Fibroblast of villous mesenchyme (primary cell): ENCODE measurements at regions not wholly inside any gene's neighbourhood (a gene's known extent, or its start where the extent isn't known, plus 50 kb on each side); places are given as distances from the start of the nearest gene placed in this dataset.
"Not testable (repeated sequence)": the region's sequence is repeated elsewhere in the genome, so short reads cannot be mapped to it uniquely, and the experiment has no call there.

Experiments
- DNase-seq: peaks from one replicate; pipeline ENCODE4 v3.0.0-alpha.2; 2010; ENCODE audit warnings: low read depth
- H3K4me3 ChIP-seq: 2 replicates; pipeline ENCODE4 v1.5.1; 2011; ENCODE audit warnings: low read depth, mild to moderate bottlenecking, low read length
- TF ChIP-seq, protein P1 (sequence below): IDR thresholded peaks from 2 replicates; pipeline ENCODE4 v1.5.1; 2012; ENCODE audit warnings: low read depth, mild to moderate bottlenecking, low read length; ENCODE audit not compliant: insufficient read depth

DNA sequence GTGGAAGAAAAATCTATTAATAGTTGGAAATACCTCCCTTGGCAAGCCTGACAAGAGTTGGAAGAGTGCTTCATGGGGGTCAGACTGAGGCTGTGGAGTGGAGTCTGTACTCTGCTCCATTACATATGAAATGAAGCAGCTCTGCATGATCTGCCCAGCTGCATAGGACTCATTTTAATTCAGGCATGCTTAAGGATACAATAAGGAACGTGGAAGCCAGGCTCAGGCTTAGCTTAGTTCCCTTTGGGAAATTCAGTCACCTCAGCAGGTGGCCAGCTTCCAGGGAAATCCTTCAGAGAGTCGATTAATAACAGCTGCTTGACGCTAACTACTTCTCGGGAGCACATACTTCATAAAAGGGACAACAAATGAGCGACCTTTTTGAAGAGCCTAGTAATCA lies 1672.9 kb upstream of the WWC1 start:
- no peak for DNase-seq
- H3K4me3 ChIP-seq = no peak overlapping the region
- TF ChIP-seq, protein P1, sequence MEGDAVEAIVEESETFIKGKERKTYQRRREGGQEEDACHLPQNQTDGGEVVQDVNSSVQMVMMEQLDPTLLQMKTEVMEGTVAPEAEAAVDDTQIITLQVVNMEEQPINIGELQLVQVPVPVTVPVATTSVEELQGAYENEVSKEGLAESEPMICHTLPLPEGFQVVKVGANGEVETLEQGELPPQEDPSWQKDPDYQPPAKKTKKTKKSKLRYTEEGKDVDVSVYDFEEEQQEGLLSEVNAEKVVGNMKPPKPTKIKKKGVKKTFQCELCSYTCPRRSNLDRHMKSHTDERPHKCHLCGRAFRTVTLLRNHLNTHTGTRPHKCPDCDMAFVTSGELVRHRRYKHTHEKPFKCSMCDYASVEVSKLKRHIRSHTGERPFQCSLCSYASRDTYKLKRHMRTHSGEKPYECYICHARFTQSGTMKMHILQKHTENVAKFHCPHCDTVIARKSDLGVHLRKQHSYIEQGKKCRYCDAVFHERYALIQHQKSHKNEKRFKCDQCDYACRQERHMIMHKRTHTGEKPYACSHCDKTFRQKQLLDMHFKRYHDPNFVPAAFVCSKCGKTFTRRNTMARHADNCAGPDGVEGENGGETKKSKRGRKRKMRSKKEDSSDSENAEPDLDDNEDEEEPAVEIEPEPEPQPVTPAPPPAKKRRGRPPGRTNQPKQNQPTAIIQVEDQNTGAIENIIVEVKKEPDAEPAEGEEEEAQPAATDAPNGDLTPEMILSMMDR = no peak

DNA sequence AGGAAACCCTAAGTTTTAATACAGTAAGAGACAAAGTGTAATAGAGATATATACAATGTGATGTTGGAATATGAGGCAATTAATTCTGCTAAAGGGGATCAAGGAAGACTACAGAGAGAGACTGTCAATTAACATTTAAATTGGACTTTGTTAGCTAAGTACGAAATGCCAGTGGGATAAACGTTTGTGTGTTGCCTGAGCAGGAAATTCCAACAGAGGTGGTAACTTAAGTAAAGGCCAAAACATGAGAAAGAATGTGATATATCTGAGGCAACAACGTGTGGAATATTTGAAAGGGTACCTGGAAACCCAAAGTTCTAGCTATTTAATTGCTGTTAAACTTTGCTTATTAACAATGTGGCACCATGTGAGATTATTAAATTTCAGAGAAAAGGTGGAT lies 1666.9 kb upstream of the WWC1 start:
- TF ChIP-seq, protein P1 = no peak
- no peak for DNase-seq
- H3K4me3 ChIP-seq = no peak overlapping the region

DNA sequence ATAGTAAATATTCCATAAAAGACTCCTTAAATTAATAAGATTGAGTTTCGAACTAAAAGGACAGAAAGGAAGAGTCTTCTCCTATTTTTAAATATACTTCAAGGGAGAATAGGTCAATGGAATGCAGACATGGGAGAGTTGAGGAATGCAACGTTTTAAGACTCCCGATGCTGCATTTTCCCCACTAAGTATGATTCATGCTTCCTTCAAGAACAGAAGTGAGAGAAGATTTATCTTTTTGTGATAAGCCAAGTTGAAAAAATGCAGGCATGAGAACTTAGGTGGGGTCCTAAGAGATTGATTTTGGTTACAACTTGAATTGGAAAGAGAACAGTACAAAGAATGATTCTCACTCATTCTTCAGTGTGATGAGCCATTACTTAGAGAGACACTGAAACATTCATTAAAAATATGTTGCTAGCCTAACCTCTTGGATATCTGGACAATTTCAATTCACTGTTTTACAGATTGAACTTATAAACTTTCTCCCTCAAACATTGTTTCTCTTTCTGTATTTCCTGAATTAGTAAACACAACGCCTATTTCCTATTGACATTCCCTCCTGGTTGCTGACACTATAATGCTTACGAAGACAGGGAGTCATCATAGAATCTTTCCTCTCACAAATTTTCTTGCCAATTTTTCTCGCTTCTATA lies 1666.1 kb upstream of the WWC1 start:
- no peak overlapping the region for H3K4me3 ChIP-seq
- TF ChIP-seq, protein P1 = no peak
- DNase-seq = peak; percentile 69

DNA sequence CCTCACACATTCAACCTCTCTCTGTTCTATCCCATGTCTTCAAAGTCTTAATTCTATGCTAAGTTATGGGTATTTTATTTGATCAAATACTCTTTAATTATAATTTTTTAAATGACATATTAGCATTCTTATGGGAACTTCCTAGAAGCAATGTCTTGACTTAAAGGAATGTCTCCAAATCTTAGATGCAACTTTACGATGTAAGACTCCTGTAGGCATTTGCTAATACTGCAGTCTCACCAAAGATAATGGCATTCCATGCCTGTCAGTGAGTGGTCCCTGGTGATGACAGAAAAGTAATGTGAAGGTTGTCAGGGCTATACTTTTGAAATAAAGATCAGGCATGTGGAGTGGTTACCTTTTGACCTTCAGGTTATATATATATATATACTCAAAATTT lies 1654.2 kb upstream of the WWC1 start:
- H3K4me3 ChIP-seq = no peak overlapping the region
- no peak for DNase-seq
- TF ChIP-seq, protein P1 = no peak

DNA sequence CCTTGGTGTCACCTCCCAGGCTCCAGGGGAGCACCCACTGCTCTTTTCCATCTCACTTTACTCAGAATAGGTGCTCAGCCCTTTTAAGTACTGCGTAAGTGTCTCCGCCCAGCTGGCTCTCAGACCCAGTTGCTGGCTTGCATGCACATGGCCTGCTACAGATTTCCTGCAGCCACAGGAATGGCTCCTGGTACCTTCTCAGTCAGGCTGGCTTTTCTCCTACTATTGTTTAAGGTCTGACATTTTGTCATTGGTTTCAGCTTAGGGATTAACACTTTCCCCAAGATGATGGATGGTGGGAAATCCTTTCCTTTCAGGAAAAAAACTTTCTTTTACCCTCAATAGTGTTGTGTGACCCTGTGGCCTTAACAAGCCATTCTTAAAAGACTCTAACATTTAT lies 1652.3 kb upstream of the WWC1 start:
- TF ChIP-seq, protein P1 = no peak
- DNase-seq = peak; percentile 16
- H3K4me3 ChIP-seq = no peak overlapping the region

DNA sequence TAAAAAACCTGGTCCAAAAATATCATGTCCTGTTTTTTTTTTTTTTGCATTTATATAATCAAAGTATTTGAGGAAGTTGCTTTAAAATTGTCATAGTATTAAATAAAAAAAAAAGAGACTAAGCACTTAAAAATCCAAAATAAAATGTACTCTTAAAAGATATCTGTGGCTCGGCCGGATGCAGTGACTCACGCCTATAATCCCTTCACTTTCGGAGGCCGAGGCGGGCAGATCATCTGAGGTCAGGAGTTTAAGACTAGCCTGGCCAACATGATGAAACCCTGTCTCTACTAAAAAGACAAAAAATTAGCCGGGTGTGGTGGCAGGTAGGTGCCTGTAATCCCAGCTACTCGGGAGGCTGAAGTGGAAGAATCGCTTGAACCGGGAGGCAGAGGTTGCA lies 1651.3 kb upstream of the WWC1 start:
- not testable (repeated sequence) for H3K4me3 ChIP-seq
- peak; percentile 80 for DNase-seq

DNA sequence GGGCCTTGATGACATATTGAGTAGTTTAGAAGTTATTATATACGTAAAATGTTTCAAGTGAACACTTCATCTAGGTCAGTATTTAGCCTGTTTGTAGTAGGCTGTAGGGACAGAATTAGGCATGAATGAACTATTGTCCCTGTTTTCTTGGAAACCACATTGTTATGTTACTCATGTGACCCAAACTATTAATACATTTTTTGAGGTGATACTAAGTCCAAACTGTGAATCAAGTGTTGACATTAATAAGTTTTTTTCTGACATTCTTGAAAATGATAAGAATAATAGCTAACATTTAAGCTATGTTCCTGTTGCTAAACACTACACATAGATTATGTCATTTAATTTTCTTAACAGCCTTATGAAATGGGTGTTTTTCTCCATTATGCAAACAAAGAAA lies 1642.7 kb upstream of the WWC1 start:
- no peak overlapping the region for H3K4me3 ChIP-seq
- DNase-seq = peak; percentile 14
- TF ChIP-seq, protein P1 = no peak
